GM19328 (cell line): ENCODE measurements at regions not wholly inside any gene's neighbourhood (a gene's known extent, or its start where the extent isn't known, plus 50 kb on each side); places are given as distances from the start of the nearest gene placed in this dataset.

Experiments used
- ATAC-seq: cut with Tn5 transposase; IDR thresholded peaks from one replicate; pipeline ENCODE4 v1.9.1; 2021; ENCODE audit warnings: mild to moderate bottlenecking, moderate library complexity; ENCODE audit not compliant: unreplicated experiment

- no peak for ATAC-seq
Observed at GRCh38 chr18:26794230-26795101, 71.0 kb downstream of the AQP4 start.

- ATAC-seq, result no peak
Observed at GRCh38 chr18:26792661-26793060, 72.8 kb downstream of the AQP4 start.

GRCh38 chr18:26791676-26792075 is 73.8 kb downstream of the AQP4 start:
- no peak for ATAC-seq

DNA sequence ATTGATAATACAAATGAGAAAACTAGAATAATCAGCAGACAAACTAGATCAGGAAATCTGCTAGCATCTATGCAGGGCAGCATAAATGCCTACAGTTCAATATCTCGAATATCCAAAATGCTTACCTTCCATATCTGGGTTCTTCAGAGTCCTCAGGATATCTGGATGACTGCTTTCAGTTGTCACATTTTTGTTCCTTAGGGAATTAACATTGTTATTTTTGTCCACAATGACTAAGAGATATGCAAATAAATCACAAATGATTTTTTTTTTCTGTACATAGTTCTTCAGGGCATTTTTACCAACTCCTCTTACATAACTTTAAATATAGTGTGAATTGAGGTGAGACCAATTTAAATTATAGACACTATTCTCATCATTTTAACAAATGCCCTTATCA is 80.9 kb downstream of the AQP4 start:
- ATAC-seq, result no peak

- no peak for ATAC-seq
Observed at GRCh38 chr18:26783170-26783569, 82.3 kb downstream of the AQP4 start.

DNA sequence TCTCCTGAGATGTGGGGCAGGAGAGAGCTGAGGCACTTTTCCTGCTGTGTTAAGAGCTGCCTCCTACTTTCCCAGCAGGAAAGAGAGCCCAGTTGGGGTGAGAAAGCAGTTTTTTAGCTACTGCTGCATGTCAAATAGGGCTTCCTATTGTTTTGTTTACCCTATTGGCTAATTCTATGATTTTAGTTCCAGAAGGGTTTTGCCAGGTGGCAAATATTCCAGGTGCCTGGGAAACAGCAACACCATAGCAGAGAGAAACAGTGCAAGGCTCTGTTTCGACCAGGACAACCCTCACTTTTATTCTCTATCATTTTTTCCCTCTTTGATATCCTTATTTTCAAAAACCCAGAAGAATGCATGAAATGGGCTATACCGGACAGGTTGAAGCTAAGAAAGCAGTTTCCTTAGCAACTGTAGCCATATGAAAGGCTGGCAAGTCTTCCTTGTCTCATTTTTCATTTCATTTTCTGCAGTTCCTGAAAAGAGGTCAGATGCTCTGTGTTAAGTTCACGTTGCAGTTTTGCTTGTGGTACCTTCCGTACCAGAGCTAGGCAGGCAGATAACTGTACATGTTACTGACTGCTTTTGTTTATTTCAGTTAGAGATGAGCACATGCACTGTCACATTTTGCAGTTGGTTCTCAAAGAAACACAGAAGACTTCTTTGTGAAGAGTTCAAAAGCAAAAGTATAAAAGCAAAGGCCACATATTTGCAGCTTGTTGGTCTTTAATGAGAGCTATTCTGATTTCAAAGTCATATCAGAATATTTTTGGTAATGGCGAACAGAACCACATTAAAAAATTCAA is 84.8 kb downstream of the AQP4 start:
- ATAC-seq, result no peak

GRCh38 chr18:26778054-26778393 is 87.5 kb downstream of the AQP4 start:
- ATAC-seq, result no peak

- no peak for ATAC-seq
Observed at GRCh38 chr18:26777351-26778053, 88.0 kb downstream of the AQP4 start.

GRCh38 chr18:26772691-26773090 is 92.8 kb downstream of the AQP4 start:
- no peak for ATAC-seq

- ATAC-seq, result no peak
Observed at GRCh38 chr18:26771524-26771923, 94.0 kb downstream of the AQP4 start.

- ATAC-seq, result no peak
Observed at GRCh38 chr18:26768385-26768784, 97.1 kb downstream of the AQP4 start.

DNA sequence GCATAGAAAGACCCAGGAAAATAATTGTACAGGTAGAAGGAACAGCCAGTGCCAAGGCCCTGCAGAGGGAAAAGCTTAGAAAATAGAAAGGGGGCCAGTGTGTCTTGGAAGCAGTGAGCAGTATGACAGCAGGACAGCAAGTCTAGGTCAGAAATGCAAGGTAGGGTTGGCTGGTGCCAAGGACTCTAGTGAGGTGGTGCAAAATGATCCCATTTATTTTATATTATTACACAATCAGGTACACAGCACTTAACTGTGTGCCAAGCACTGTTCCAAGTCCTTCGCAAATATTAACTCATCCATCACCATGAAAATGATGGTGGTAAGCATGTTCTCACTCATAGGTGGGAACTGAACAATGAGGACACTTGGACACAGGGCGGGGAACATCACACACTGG is 100.0 kb downstream of the AQP4 start:
- ATAC-seq, result no peak

GRCh38 chr18:26764586-26764985 is 100.9 kb downstream of the AQP4 start:
- ATAC-seq, result no peak

DNA sequence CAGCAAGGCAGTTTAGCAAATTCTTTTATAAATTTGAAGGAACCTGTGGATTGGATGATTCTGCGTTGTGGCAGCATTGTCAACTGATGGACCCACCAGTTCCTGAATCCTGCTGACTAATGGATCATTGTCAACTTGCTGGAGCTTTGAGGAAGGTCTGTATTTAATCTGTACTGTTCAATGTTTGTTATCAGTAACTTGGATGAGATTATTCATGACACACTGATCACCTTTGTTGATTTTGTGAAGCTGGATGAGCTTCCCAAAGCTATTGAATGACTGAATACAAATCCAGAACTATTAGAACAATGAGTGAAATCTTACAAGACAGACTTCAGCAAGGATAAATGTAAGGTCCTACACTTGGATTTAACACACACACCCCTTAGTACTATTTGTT is 101.3 kb downstream of the AQP4 start:
- ATAC-seq, result no peak

DNA sequence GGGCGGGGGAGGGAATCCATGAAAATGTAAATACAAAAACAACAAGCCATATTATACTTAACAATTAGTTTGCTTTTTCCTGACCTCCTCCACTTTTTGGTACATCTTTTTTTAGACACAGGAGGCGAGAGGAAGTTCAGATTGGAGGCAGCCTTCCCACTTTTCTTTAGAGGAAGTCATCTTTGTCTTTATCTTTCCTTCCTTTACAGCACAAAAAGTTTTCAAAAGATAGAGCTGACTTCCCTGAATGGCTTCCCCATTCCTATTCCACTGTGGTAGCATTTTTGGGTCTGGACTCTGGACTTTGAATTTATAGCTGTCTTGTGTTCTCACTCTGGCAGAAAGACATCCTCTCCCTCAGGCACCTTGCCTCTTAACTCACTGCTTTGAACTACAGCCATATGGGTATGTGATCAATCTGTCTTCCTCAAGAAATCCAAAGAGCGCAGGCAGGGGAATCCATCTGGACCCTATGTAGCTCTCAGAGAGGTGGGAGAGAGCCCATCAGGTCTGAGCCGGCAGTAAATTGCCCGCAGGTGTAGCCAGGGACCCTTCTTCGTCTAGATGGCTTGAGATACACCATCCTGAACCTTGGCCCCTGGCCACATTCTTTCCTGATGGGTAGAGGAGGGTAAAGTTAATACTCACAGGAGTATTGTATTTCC is 101.9 kb downstream of the AQP4 start:
- no peak for ATAC-seq

- no peak for ATAC-seq
Observed at GRCh38 chr18:26757263-26758019, 108.1 kb downstream of the AQP4 start.

DNA sequence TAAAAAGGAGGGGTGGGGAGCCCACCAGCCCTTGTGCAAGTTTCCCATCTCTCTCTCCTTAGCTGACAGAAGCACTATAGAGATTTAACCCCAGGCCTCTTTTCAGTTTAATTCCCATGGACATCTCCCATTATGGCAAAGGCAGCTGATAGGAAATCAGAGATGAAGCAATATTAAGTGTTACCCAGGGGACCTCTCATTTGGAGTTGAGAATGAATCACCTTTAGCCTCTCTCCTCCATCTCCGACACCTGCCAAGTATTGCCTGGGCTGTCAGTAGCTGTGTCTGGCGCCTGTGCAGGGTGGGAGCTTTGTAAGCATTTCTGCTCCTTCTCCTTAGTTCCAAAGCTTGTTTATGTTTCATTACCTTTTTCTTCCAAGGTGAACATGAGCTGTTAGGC is 109.0 kb downstream of the AQP4 start:
- ATAC-seq, result no peak

- ATAC-seq, result no peak
Observed at GRCh38 chr18:26746826-26747475, 118.6 kb downstream of the AQP4 start.

- no peak for ATAC-seq
Observed at GRCh38 chr18:26746398-26746797, 119.1 kb downstream of the AQP4 start.
